K562 (cell line): ENCODE measurements at regions not wholly inside any gene's neighbourhood (a gene's known extent, or its start where the extent isn't known, plus 50 kb on each side); places are given as distances from the start of the nearest gene placed in this dataset.

Experiments
- ATF7 ChIP-seq: fragments of 450-650 bp; IDR thresholded peaks from 2 replicates; pipeline ENCODE4 v1.7.1; 2014; ENCODE audit warnings: mild to moderate bottlenecking, moderate library complexity
- E2F6 ChIP-seq, 2 experiments: IDR thresholded peaks; 2 replicates each; pipeline ENCODE4 v1.6.1; 2011; ENCODE audit warnings: borderline replicate concordance in 1 of 2, control low read depth in 1 of 2, low read depth in 1 of 2, low read length in 1 of 2, mild to moderate bottlenecking in 1 of 2, mixed read lengths in 1 of 2, moderate library complexity in 1 of 2; ENCODE audit not compliant: insufficient read depth in 1 of 2, insufficient read length in 1 of 2, poor library complexity in 1 of 2, severe bottlenecking in 1 of 2; ENCODE audit errors: extremely low read depth in 1 of 2
- FOSL1 ChIP-seq: fragments of 200-800 bp; sonication (Bioruptor generic); conservative IDR thresholded peaks from 2 replicates; pipeline ENCODE4 v1.6.1; 2016; ENCODE audit warnings: missing genetic modification characterization, missing compliant biosample characterization
- HINFP ChIP-seq: fragments of 450-650 bp; conservative IDR thresholded peaks from 2 replicates; pipeline ENCODE4 v1.6.1; 2016; ENCODE audit warnings: missing genetic modification characterization, low read depth, mild to moderate bottlenecking, control low read depth, missing compliant biosample characterization
- IFI16 ChIP-seq: fragments of 250-450 bp; sonication (Bioruptor Pico); IDR thresholded peaks from 2 replicates; pipeline ENCODE4 v2.1.2; 2022; ENCODE audit warnings: mild to moderate bottlenecking, inconsistent platforms
- PURB ChIP-seq: sonication (generic); formaldehyde crosslinking; IDR thresholded peaks from 2 replicates; pipeline ENCODE4 v1.9.0; 2021; ENCODE audit warnings: low read depth, mild to moderate bottlenecking, missing genetic modification reagents
- RBM15 ChIP-seq: fragments of 200-400 bp; formaldehyde crosslinking; IDR thresholded peaks from 2 replicates; pipeline ENCODE4 v1.6.1; 2018; ENCODE audit warnings: mild to moderate bottlenecking, low read length, moderate library complexity; ENCODE audit not compliant: insufficient read depth
- SIRT6 ChIP-seq: IDR thresholded peaks from one replicate; pipeline ENCODE4 v1.6.1; 2012; ENCODE audit warnings: low read depth, mild to moderate bottlenecking, control low read depth, inconsistent platforms, low read length, moderate library complexity
- TF ChIP-seq, protein P1 (sequence below): fragments of 450-650 bp; IDR thresholded peaks from 2 replicates; pipeline ENCODE4 v1.6.1; 2017; ENCODE audit warnings: antibody characterized with exemption

- TF ChIP-seq HINFP (tag) (no peak), FOSL1 (tag) (no peak), SIRT6 (no peak), ATF7 (no peak), IFI16 (CRISPR knock-in tag) (no peak), RBM15 (no peak), PURB (no peak), E2F6 (IDR thresholded peaks at IDR 0.05; ENCODE audit: borderline replicate concordance in 1 of 2, extremely low read depth in 1 of 2, insufficient read depth in 1 of 2, insufficient read length in 1 of 2, low read depth in 1 of 2, low read length in 1 of 2, poor library complexity in 1 of 2, severe bottlenecking in 1 of 2) (no peak)
- TF ChIP-seq, protein P1, sequence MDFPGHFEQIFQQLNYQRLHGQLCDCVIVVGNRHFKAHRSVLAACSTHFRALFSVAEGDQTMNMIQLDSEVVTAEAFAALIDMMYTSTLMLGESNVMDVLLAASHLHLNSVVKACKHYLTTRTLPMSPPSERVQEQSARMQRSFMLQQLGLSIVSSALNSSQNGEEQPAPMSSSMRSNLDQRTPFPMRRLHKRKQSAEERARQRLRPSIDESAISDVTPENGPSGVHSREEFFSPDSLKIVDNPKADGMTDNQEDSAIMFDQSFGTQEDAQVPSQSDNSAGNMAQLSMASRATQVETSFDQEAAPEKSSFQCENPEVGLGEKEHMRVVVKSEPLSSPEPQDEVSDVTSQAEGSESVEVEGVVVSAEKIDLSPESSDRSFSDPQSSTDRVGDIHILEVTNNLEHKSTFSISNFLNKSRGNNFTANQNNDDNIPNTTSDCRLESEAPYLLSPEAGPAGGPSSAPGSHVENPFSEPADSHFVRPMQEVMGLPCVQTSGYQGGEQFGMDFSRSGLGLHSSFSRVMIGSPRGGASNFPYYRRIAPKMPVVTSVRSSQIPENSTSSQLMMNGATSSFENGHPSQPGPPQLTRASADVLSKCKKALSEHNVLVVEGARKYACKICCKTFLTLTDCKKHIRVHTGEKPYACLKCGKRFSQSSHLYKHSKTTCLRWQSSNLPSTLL: no peak
Observed at GRCh38 chr13:111029957-111030609, 85.0 kb upstream of the ARHGEF7 start (continued).
